ENCODE measurements at regions not wholly inside any gene's neighbourhood (a gene's known extent, or its start where the extent isn't known, plus 50 kb on each side); places are given as distances from the start of the nearest gene placed in this dataset.

- Histone ChIP-seq H3K9me2 (replicated peaks; ENCODE audit: insufficient read depth, low read length) (no peaks in the 10 kb centered on the region), H3K9ac (ENCODE audit: low read length) (no peak overlapping the region), H3K27ac (ENCODE audit: low read length) (no peak overlapping the region), H4K20me1 (ENCODE audit: insufficient read depth, low read length) (no peaks in the 10 kb centered on the region), H2AFZ (ENCODE audit: low read length) (no peak overlapping the region), H3K4me3 (ENCODE audit: low read length) (no peak overlapping the region), H3K4me2 (ENCODE audit: low read depth, low read length) (no peak overlapping the region), H3F3A (ENCODE audit: insufficient read depth, low read length) (no peaks in the 10 kb centered on the region), H3K27me3 (replicated peaks; ENCODE audit: insufficient read depth, low read length) (no peaks in the 10 kb centered on the region), H3K79me2 (ENCODE audit: low read length) (no peaks in the 10 kb centered on the region), H3K9me3 (replicated peaks; ENCODE audit: insufficient read depth, low read length) (no peaks in the 10 kb centered on the region), H3K4me1 (ENCODE audit: low read length) (peaks cover 13% of the 10 kb centered on the region), H3K36me3 (replicated peaks; ENCODE audit: insufficient read depth, low read length) (no peaks in the 10 kb centered on the region)
- TF ChIP-seq, protein P1, sequence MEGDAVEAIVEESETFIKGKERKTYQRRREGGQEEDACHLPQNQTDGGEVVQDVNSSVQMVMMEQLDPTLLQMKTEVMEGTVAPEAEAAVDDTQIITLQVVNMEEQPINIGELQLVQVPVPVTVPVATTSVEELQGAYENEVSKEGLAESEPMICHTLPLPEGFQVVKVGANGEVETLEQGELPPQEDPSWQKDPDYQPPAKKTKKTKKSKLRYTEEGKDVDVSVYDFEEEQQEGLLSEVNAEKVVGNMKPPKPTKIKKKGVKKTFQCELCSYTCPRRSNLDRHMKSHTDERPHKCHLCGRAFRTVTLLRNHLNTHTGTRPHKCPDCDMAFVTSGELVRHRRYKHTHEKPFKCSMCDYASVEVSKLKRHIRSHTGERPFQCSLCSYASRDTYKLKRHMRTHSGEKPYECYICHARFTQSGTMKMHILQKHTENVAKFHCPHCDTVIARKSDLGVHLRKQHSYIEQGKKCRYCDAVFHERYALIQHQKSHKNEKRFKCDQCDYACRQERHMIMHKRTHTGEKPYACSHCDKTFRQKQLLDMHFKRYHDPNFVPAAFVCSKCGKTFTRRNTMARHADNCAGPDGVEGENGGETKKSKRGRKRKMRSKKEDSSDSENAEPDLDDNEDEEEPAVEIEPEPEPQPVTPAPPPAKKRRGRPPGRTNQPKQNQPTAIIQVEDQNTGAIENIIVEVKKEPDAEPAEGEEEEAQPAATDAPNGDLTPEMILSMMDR (IDR thresholded peaks at IDR 0.05; ENCODE audit: low read length) = no peak
- TF ChIP-seq EZH2 (optimal IDR thresholded peaks at IDR 0.05; ENCODE audit: low read depth, low read length) (no peak), EZH2phosphoT487 (IDR thresholded peaks at IDR 0.05; ENCODE audit: low read length) (no peak)
- DNase-seq = no peak
Measured at GRCh38 chr5:159548517-159548916, 218.2 kb upstream of the IL12B start.

- Histone ChIP-seq H3K9me3 (replicated peaks; ENCODE audit: insufficient read depth, low read length) (no peaks in the 10 kb centered on the region), H2AFZ (ENCODE audit: low read length) (no peak overlapping the region), H3F3A (ENCODE audit: insufficient read depth, low read length) (no peaks in the 10 kb centered on the region), H3K4me2 (ENCODE audit: low read depth, low read length) (no peak overlapping the region), H3K9ac (ENCODE audit: low read length) (no peak overlapping the region), H4K20me1 (ENCODE audit: insufficient read depth, low read length) (no peaks in the 10 kb centered on the region), H3K9me2 (replicated peaks; ENCODE audit: insufficient read depth, low read length) (no peaks in the 10 kb centered on the region), H3K27me3 (replicated peaks; ENCODE audit: insufficient read depth, low read length) (no peaks in the 10 kb centered on the region), H3K4me1 (ENCODE audit: low read length) (peaks cover 8% of the 10 kb centered on the region), H3K4me3 (ENCODE audit: low read length) (no peak overlapping the region), H3K79me2 (ENCODE audit: low read length) (no peaks in the 10 kb centered on the region), H3K36me3 (replicated peaks; ENCODE audit: insufficient read depth, low read length) (no peaks in the 10 kb centered on the region), H3K27ac (ENCODE audit: low read length) (no peak overlapping the region)
- no peak for DNase-seq
- TF ChIP-seq EZH2phosphoT487 (IDR thresholded peaks at IDR 0.05; ENCODE audit: low read length) (no peak), EZH2 (optimal IDR thresholded peaks at IDR 0.05; ENCODE audit: low read depth, low read length) (no peak)
- TF ChIP-seq, protein P1 (IDR thresholded peaks at IDR 0.05; ENCODE audit: low read length) = no peak
Measured at GRCh38 chr5:159549046-159549445, 218.8 kb upstream of the IL12B start.

GRCh38 chr5:159550951-159551350 is 220.7 kb upstream of the IL12B start:
- Histone ChIP-seq H3K4me3 (ENCODE audit: low read length) (no peak overlapping the region), H3K4me2 (ENCODE audit: low read depth, low read length) (no peak overlapping the region), H3K9me3 (replicated peaks; ENCODE audit: insufficient read depth, low read length) (no peaks in the 10 kb centered on the region), H3K9ac (ENCODE audit: low read length) (no peak overlapping the region), H4K20me1 (ENCODE audit: insufficient read depth, low read length) (no peaks in the 10 kb centered on the region), H3K27me3 (replicated peaks; ENCODE audit: insufficient read depth, low read length) (no peaks in the 10 kb centered on the region), H3K79me2 (ENCODE audit: low read length) (no peaks in the 10 kb centered on the region), H3F3A (ENCODE audit: insufficient read depth, low read length) (no peaks in the 10 kb centered on the region), H3K4me1 (ENCODE audit: low read length) (no peaks in the 10 kb centered on the region), H3K36me3 (replicated peaks; ENCODE audit: insufficient read depth, low read length) (no peaks in the 10 kb centered on the region), H2AFZ (ENCODE audit: low read length) (no peak overlapping the region), H3K9me2 (replicated peaks; ENCODE audit: insufficient read depth, low read length) (no peaks in the 10 kb centered on the region; the same call in 1 of the 2 replicates), H3K27ac (ENCODE audit: low read length) (no peak overlapping the region)
- TF ChIP-seq EZH2phosphoT487 (IDR thresholded peaks at IDR 0.05; ENCODE audit: low read length) = no peak
- TF ChIP-seq, protein P1 (IDR thresholded peaks at IDR 0.05; ENCODE audit: low read length) = no peak
- no peak for TF ChIP-seq EZH2 (optimal IDR thresholded peaks at IDR 0.05; ENCODE audit: low read depth, low read length)
- DNase-seq = no peak
